ENCODE measurements at regions not wholly inside any gene's neighbourhood (a gene's known extent, or its start where the extent isn't known, plus 50 kb on each side); places are given as distances from the start of the nearest gene placed in this dataset.

GRCh38 chr4:138775489-138775888 lies 240.1 kb upstream of the NOCT start:
- no peak for TF ChIP-seq POLR2A (IDR thresholded peaks at IDR 0.05)
- no peak for TF ChIP-seq CTCF (IDR thresholded peaks at IDR 0.05)
